K562 (cell line): ENCODE measurements at regions not wholly inside any gene's neighbourhood (a gene's known extent, or its start where the extent isn't known, plus 50 kb on each side); places are given as distances from the start of the nearest gene placed in this dataset.

Source experiments
- ATAC-seq: fragments of 200-7000 bp; cut with Tn5 transposase; 3 replicates; pipeline ENCODE4 v1.9.1; 2020; ENCODE audit warnings: moderate library complexity
- BruUV-seq: library from RNA; stranded (reverse); fragments of 400-500 nt; replicated peaks from 2 replicates; lab custom pipeline; 2021; lab: Mats Ljungman, UMichigan
- CTCF ChIA-PET: fragments of 300-600 bp; formaldehyde crosslinking; extraction: SDS; loops from one replicate; lab custom pipeline; 2021; ENCODE audit warnings: low intra/inter-chr PET ratio; lab: Yijun Ruan, JAX
- POLR2A ChIA-PET: fragments of 300-600, 350-650 bp; sonication (Branson Sonifier 250); formaldehyde crosslinking; extraction: SDS; loops from one replicate; lab custom pipeline; 2021; ENCODE audit warnings: antibody characterized with exemption, inconsistent platforms; lab: Yijun Ruan, JAX
- DNase-seq, 4 experiments: peaks; one replicate each; pipeline versions ENCODE4 v3.0.0 to v3.0.0-alpha.2; 2011 to 2018; ENCODE audit warnings: low spot score in 3 of 4, mixed read lengths in 3 of 4; ENCODE audit errors: extremely low read depth in 1 of 4
- FAIRE-seq: peaks from 2 replicates; lab custom pipeline; 2011; peaks lifted over from hg19 to GRCh38; lab: Jason Lieb, UNC
- H2AFZ ChIP-seq: 2 replicates; pipeline ENCODE4 v1.6.0; 2011; ENCODE audit warnings: low read depth, low read length, control low read depth, inconsistent platforms
- H3K27ac ChIP-seq: fragments of 200-600 bp; 3 replicates; pipeline ENCODE4 v1.8.0; 2011; ENCODE audit warnings: low read depth, mild to moderate bottlenecking, control low read depth, inconsistent platforms, low read length, moderate library complexity, mixed read lengths; ENCODE audit errors: extremely low read depth
- H3K27me3 ChIP-seq, 2 experiments: fragments of 300-600 bp in 1 of 2; 2 replicates in 1 of 2; 3 replicates in 1 of 2; pipeline versions ENCODE4 v1.6.0 to v1.8.0; 2011; ENCODE audit warnings: inconsistent platforms in 2 of 2, low read length in 2 of 2, mild to moderate bottlenecking in 1 of 2, mixed read lengths in 1 of 2, moderate library complexity in 1 of 2; ENCODE audit not compliant: control insufficient read depth in 2 of 2, insufficient read depth in 2 of 2
- H3K36me3 ChIP-seq: fragments of 300-600 bp; 3 replicates; pipeline ENCODE4 v1.8.0; 2011; ENCODE audit warnings: mild to moderate bottlenecking, low read length, inconsistent platforms; ENCODE audit not compliant: control insufficient read depth, insufficient read depth
- H3K4me1 ChIP-seq, 2 experiments: fragments of 200-600 bp in 1 of 2; replicated peaks in 1 of 2; 2 replicates in 1 of 2; 3 replicates in 1 of 2; pipeline versions ENCODE4 v1.5.1 to v1.8.0; 2011; ENCODE audit warnings: inconsistent platforms in 2 of 2, low read length in 2 of 2, mild to moderate bottlenecking in 1 of 2, mixed read lengths in 1 of 2, moderate library complexity in 1 of 2; ENCODE audit not compliant: control insufficient read depth in 2 of 2, insufficient read depth in 2 of 2
- H3K4me2 ChIP-seq: 2 replicates; pipeline ENCODE4 v1.6.1; 2011; ENCODE audit warnings: low read length, control low read depth, inconsistent platforms, mixed read lengths; ENCODE audit not compliant: insufficient read depth
- H3K4me3 ChIP-seq: fragments of 200-600 bp; sonication (generic), shearing (Covaris generic); 2 replicates; pipeline ENCODE4 v1.5.1; 2016; ENCODE audit warnings: control low read depth, inconsistent platforms
- H3K79me2 ChIP-seq: fragments of 200-600 bp; 3 replicates; pipeline ENCODE4 v1.8.0; 2011; ENCODE audit warnings: low read length, inconsistent platforms; ENCODE audit not compliant: control insufficient read depth, insufficient read depth
- H3K9ac ChIP-seq, 2 experiments: 2 replicates each; pipeline versions ENCODE4 v1.6.0 to v1.6.1; 2011; ENCODE audit warnings: low read depth in 2 of 2, low read length in 2 of 2, control low read depth in 1 of 2, inconsistent platforms in 1 of 2, mild to moderate bottlenecking in 1 of 2, mixed read lengths in 1 of 2; ENCODE audit not compliant: insufficient read depth in 1 of 2
- H3K9me1 ChIP-seq: one replicate; pipeline ENCODE4 v1.6.0; 2011; ENCODE audit warnings: inconsistent platforms, mild to moderate bottlenecking, low read length, moderate library complexity; ENCODE audit not compliant: control insufficient read depth, insufficient read depth
- H3K9me3 ChIP-seq: replicated peaks from 2 replicates; pipeline ENCODE4 v1.5.1; 2011; ENCODE audit warnings: low read depth, low read length, inconsistent platforms; ENCODE audit not compliant: control insufficient read depth, insufficient read depth
- H4K20me1 ChIP-seq: replicated peaks from 2 replicates; pipeline ENCODE4 v1.6.1; 2011; ENCODE audit warnings: low read length, inconsistent platforms, mixed read lengths; ENCODE audit not compliant: control insufficient read depth, insufficient read depth
- CBX1 ChIP-seq: sonication (generic); IDR thresholded peaks from 2 replicates; pipeline ENCODE4 v1.6.1; 2016; ENCODE audit warnings: antibody characterized with exemption, low read depth, mild to moderate bottlenecking
- GABPB2 ChIP-seq: fragments of 250-450 bp; sonication (Bioruptor Pico); conservative IDR thresholded peaks from 2 replicates; pipeline ENCODE4 v1.5.1; 2021; ENCODE audit warnings: mild to moderate bottlenecking
- GATAD2B ChIP-seq: fragments of 450-650 bp; IDR thresholded peaks from 2 replicates; pipeline ENCODE4 v1.6.1; 2017; ENCODE audit warnings: mild to moderate bottlenecking, borderline replicate concordance
- HIVEP1 ChIP-seq: fragments of 250-450 bp; sonication (Bioruptor Pico); IDR thresholded peaks from 2 replicates; pipeline ENCODE4 v1.4.0; 2020; ENCODE audit warnings: mild to moderate bottlenecking
- KLF6 ChIP-seq: fragments of 250-450 bp; sonication (Bioruptor Pico); IDR thresholded peaks from 2 replicates; pipeline ENCODE4 v1.4.0; 2020; ENCODE audit warnings: mild to moderate bottlenecking, moderate library complexity, borderline replicate concordance
- POLR2H ChIP-seq: IDR thresholded peaks from 2 replicates; pipeline ENCODE4 v1.6.1; 2016; ENCODE audit warnings: missing genetic modification characterization, low read depth, mild to moderate bottlenecking, control low read depth, missing compliant biosample characterization, moderate library complexity
- YY1 ChIP-seq, 3 experiments: IDR thresholded peaks; 2 replicates each; pipeline ENCODE4 v1.6.1; 2011; ENCODE audit warnings: low read length in 2 of 3, mild to moderate bottlenecking in 2 of 3, moderate library complexity in 2 of 3, borderline replicate concordance in 1 of 3, control low read depth in 1 of 3, low read depth in 1 of 3; ENCODE audit not compliant: insufficient read depth in 3 of 3, insufficient replicate concordance in 2 of 3, control insufficient read depth in 1 of 3, insufficient read length in 1 of 3; ENCODE audit errors: extremely low read depth in 1 of 3
- ZBTB17 ChIP-seq: fragments of 450-650 bp; formaldehyde crosslinking; IDR thresholded peaks from 2 replicates; pipeline ENCODE4 v1.4.0; 2020; ENCODE audit warnings: mild to moderate bottlenecking
- WGBS: fragments of 100-300 bp; shearing (Covaris generic); methylation state at CpG from one replicate; pipeline ENCODE4 v1.1.6; 2016; ENCODE audit warnings: low coverage, mixed read lengths; ENCODE audit not compliant: insufficient coverage; ENCODE audit errors: missing lambda C conversion rate; 5-methylcytosine and 5-hydroxymethylcytosine counted together
- in situ Hi-C: fragments of 300-500 bp; cut with MboI; formaldehyde crosslinking; loops from 4 replicates; pipeline ENCODE4 v1.15.0; 2018; ENCODE audit warnings: inconsistent platforms, mixed read lengths
- intact Hi-C: fragments of 100-400 bp; cut with micrococcal nuclease; formaldehyde crosslinking; loops from 2 replicates; pipeline ENCODE4 v1.14.2; 2022
- TF ChIP-seq, protein P1 (sequence below): fragments of 450-650 bp; formaldehyde crosslinking; IDR thresholded peaks from 2 replicates; pipeline ENCODE4 v1.4.0; 2022; ENCODE audit warnings: missing genetic modification characterization
- TF ChIP-seq, protein P2 (sequence below): fragments of 250-450 bp; sonication (Bioruptor Pico); IDR thresholded peaks from 2 replicates; pipeline ENCODE4 v1.4.0; 2020; ENCODE audit warnings: mild to moderate bottlenecking, moderate library complexity, borderline replicate concordance

DNA sequence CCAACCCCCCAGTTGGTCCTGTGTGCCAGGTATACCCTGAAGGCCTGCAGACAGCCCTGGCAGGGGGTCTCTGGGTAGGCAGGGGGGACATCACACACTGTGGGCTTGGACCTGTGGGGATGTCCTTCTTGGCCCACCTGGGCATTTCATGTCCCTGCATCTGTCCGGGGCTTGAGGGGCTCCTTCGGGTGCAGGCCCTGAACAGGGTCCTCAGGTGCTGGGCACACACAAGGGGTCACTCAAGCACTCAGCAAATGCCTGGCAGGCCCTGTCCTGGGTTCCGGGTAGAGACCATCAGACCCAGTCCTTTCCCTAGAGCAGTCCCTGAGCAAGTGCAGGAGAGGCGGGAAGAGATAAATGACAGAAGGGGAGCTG, 70.5 kb upstream of the WNT11 start:
- H3K36me3 ChIP-seq, result no peaks in the 10 kb centered on the region
- no peak overlapping the region for H2AFZ ChIP-seq
- H3K4me2 ChIP-seq, result no peak overlapping the region
- intact Hi-C loops (no loop called here), in situ Hi-C loops (no loop called here)
- FAIRE-seq (no peak), ATAC-seq (no peak), DNase-seq (no peak)
- no peak for TF ChIP-seq GATAD2B
- TF ChIP-seq ZBTB17 (CRISPR knock-in tag), result no peak
- no peak for TF ChIP-seq GABPB2
- TF ChIP-seq KLF6 (CRISPR knock-in tag), result no peak
- no peaks in the 10 kb centered on the region for H3K9me1 ChIP-seq
- 20% methylated on average over 4 of the region's 4 CpGs for WGBS
- no peaks in the 10 kb centered on the region for H3K79me2 ChIP-seq
- H3K27ac ChIP-seq, result no peak overlapping the region
- H3K4me3 ChIP-seq, result no peak overlapping the region
- no TSS peak for BruUV-seq
- ChIA-PET CTCF (no interaction called here), POLR2A (interaction anchor here (0.7 kb wide), 1 partner anchor 17 kb away, joined by 3 read pairs; no protein-coding TSS in a partner anchor)
- H4K20me1 ChIP-seq, result no peaks in the 10 kb centered on the region
- H3K27me3 ChIP-seq, result peaks cover 41 to 84% of the 10 kb centered on the region in 2 experiments
- no peak overlapping the region for H3K9ac ChIP-seq
- H3K4me1 ChIP-seq, result peaks cover 0 to 17% of the 10 kb centered on the region in 2 experiments; a peak in 2 of 5 replicates
- no peaks in the 10 kb centered on the region; the same call in 1 of the 2 replicates for H3K9me3 ChIP-seq

DNA sequence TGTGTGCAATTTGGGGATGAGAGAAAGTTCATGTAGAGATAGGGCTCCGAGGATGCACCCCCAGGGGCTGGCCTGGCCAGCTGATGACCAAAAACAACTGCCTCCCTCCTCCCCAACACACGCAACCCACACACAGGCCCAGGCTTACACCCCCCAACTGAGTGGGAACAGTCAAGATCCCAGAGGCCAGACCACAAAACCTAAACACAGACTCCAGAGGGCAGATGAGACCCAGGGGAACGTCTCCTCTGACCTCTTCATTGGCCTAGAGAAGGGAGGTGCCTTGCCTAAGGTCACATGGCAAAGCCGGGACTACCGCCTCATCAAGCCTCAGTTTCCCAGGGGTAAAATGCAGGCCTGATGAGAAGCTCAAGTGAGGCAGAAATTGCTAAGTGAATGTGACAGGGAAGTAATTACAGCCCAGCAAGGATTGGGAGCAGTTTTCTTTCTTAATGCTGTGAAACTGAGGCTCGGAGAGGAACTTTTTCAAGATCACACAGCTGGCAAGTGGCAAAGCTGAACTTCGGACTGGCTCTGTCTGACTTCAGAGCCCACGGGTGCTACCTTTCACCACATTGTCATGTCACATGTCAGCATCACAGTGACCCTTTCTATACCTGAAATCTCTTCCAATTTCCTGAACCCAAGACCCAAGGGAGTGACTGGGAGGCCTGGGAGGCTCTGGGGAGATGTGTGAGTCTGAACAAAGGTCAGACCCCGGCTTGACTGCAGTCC, 69.9 kb upstream of the WNT11 start:
- Histone ChIP-seq H3K4me3 (no peak overlapping the region), H3K9me1 (no peaks in the 10 kb centered on the region), H3K4me2 (no peak overlapping the region), H3K9me3 (no peaks in the 10 kb centered on the region; the same call in 1 of the 2 replicates), H3K36me3 (no peaks in the 10 kb centered on the region), H4K20me1 (no peaks in the 10 kb centered on the region), H3K79me2 (no peaks in the 10 kb centered on the region), H3K9ac (no peak overlapping the region), H3K4me1 (peaks cover 0 to 16% of the 10 kb centered on the region in 2 experiments; a peak in 2 of 5 replicates), H3K27me3 (peaks cover 43 to 86% of the 10 kb centered on the region in 2 experiments), H2AFZ (no peak overlapping the region), H3K27ac (no peak overlapping the region)
- ChIA-PET CTCF (no interaction called here), POLR2A (interaction anchor here (0.6 kb wide), 1 partner anchor 249 kb away, joined by 3 read pairs; no protein-coding TSS in a partner anchor)
- in situ Hi-C loops (no loop called here), intact Hi-C loops (no loop called here)
- FAIRE-seq, result no peak
- no peak for DNase-seq
- BruUV-seq, result no TSS peak
- ATAC-seq, result no peak
- 15% methylated on average over 9 of the region's 9 CpGs for WGBS
- TF ChIP-seq YY1 (IDR thresholded peaks at IDR 0.05; ENCODE audit: borderline replicate concordance in 1 of 3, control insufficient read depth in 1 of 3, extremely low read depth in 1 of 3, insufficient read depth in 3 of 3, insufficient read length in 1 of 3, insufficient replicate concordance in 2 of 3, low read depth in 1 of 3, low read length in 2 of 3) (no peak), CBX1 (no peak), HIVEP1 (CRISPR knock-in tag) (no peak), POLR2H (tag) (no peak)
- TF ChIP-seq, protein P1, sequence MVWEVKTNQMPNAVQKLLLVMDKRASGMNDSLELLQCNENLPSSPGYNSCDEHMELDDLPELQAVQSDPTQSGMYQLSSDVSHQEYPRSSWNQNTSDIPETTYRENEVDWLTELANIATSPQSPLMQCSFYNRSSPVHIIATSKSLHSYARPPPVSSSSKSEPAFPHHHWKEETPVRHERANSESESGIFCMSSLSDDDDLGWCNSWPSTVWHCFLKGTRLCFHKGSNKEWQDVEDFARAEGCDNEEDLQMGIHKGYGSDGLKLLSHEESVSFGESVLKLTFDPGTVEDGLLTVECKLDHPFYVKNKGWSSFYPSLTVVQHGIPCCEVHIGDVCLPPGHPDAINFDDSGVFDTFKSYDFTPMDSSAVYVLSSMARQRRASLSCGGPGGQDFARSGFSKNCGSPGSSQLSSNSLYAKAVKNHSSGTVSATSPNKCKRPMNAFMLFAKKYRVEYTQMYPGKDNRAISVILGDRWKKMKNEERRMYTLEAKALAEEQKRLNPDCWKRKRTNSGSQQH, result no peak
- TF ChIP-seq, protein P2, sequence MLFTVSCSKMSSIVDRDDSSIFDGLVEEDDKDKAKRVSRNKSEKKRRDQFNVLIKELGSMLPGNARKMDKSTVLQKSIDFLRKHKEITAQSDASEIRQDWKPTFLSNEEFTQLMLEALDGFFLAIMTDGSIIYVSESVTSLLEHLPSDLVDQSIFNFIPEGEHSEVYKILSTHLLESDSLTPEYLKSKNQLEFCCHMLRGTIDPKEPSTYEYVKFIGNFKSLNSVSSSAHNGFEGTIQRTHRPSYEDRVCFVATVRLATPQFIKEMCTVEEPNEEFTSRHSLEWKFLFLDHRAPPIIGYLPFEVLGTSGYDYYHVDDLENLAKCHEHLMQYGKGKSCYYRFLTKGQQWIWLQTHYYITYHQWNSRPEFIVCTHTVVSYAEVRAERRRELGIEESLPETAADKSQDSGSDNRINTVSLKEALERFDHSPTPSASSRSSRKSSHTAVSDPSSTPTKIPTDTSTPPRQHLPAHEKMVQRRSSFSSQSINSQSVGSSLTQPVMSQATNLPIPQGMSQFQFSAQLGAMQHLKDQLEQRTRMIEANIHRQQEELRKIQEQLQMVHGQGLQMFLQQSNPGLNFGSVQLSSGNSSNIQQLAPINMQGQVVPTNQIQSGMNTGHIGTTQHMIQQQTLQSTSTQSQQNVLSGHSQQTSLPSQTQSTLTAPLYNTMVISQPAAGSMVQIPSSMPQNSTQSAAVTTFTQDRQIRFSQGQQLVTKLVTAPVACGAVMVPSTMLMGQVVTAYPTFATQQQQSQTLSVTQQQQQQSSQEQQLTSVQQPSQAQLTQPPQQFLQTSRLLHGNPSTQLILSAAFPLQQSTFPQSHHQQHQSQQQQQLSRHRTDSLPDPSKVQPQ, result no peak
